Erythroblast (primary cell): ENCODE measurements at regions not wholly inside any gene's neighbourhood (a gene's known extent, or its start where the extent isn't known, plus 50 kb on each side); places are given as distances from the start of the nearest gene placed in this dataset.

Experiments used
- GATA1 ChIP-seq: IDR thresholded peaks from 2 replicates; pipeline ENCODE4 v1.6.1; 2011; ENCODE audit warnings: low read depth, mild to moderate bottlenecking, control low read depth, low read length, moderate library complexity
- POLR2A ChIP-seq: IDR thresholded peaks from 2 replicates; pipeline ENCODE4 v1.6.1; 2011; ENCODE audit warnings: mild to moderate bottlenecking, low read length

GRCh38 chr13:99080131-99080530, 102.3 kb upstream of the DOCK9 start:
- TF ChIP-seq POLR2A, result no peak
- no peak for TF ChIP-seq GATA1
